Mucosa of stomach (tissue), 1 donor: ENCODE measurements at regions not wholly inside any gene's neighbourhood (a gene's known extent, or its start where the extent isn't known, plus 50 kb on each side); places are given as distances from the start of the nearest gene placed in this dataset.

ENCODE experiments used
- H3K27me3 ChIP-seq: one replicate; pipeline ENCODE4 v1.7.0; 2013; ENCODE audit warnings: mild to moderate bottlenecking, low read length; ENCODE audit not compliant: control insufficient read depth, insufficient read depth
- H3K36me3 ChIP-seq: one replicate; pipeline ENCODE4 v1.7.0; 2013; ENCODE audit warnings: low read length; ENCODE audit not compliant: control insufficient read depth, insufficient read depth
- H3K4me1 ChIP-seq: one replicate; pipeline ENCODE4 v1.7.0; 2013; ENCODE audit warnings: mild to moderate bottlenecking, low read length; ENCODE audit not compliant: control insufficient read depth, insufficient read depth
- H3K4me3 ChIP-seq: one replicate; pipeline ENCODE4 v1.7.0; 2013; ENCODE audit warnings: low read length
- H3K9ac ChIP-seq: one replicate; pipeline ENCODE4 v1.7.0; 2013; ENCODE audit warnings: mild to moderate bottlenecking, low read length, moderate library complexity
- H3K9me3 ChIP-seq: one replicate; pipeline ENCODE4 v1.7.0; 2013; ENCODE audit warnings: mild to moderate bottlenecking, low read length, moderate library complexity; ENCODE audit not compliant: control insufficient read depth
- donor health status: Pancreatic carcinoma.

GRCh38 chr1:238980053-238980452 is 406.3 kb upstream of the CHRM3 start:
- no peak overlapping the region for H3K4me3 ChIP-seq
- H3K9ac ChIP-seq, result no peak overlapping the region
- no peaks in the 10 kb centered on the region for H3K9me3 ChIP-seq
- no peaks in the 10 kb centered on the region for H3K4me1 ChIP-seq
- H3K27me3 ChIP-seq, result no peaks in the 10 kb centered on the region
- H3K36me3 ChIP-seq, result no peaks in the 10 kb centered on the region

- Histone ChIP-seq H3K4me3 (no peak overlapping the region), H3K36me3 (no peaks in the 10 kb centered on the region), H3K4me1 (no peaks in the 10 kb centered on the region), H3K9ac (no peak overlapping the region), H3K9me3 (no peaks in the 10 kb centered on the region), H3K27me3 (no peaks in the 10 kb centered on the region)
Observed at GRCh38 chr1:238964631-238965030, 421.7 kb upstream of the CHRM3 start.

- no peak overlapping the region for H3K9ac ChIP-seq
- no peaks in the 10 kb centered on the region for H3K36me3 ChIP-seq
- no peaks in the 10 kb centered on the region for H3K27me3 ChIP-seq
- no peaks in the 10 kb centered on the region for H3K9me3 ChIP-seq
- H3K4me3 ChIP-seq, result no peak overlapping the region
- H3K4me1 ChIP-seq, result no peaks in the 10 kb centered on the region
Observed at GRCh38 chr1:238962941-238963340, 423.4 kb upstream of the CHRM3 start.

- H3K27me3 ChIP-seq, result no peaks in the 10 kb centered on the region
- H3K4me3 ChIP-seq, result no peak overlapping the region
- no peaks in the 10 kb centered on the region for H3K36me3 ChIP-seq
- no peaks in the 10 kb centered on the region for H3K4me1 ChIP-seq
- no peaks in the 10 kb centered on the region for H3K9me3 ChIP-seq
- H3K9ac ChIP-seq, result no peak overlapping the region
Observed at GRCh38 chr1:238961790-238962189, 424.6 kb upstream of the CHRM3 start.

- H3K4me1 ChIP-seq, result no peaks in the 10 kb centered on the region
- no peaks in the 10 kb centered on the region for H3K27me3 ChIP-seq
- H3K9ac ChIP-seq, result no peak overlapping the region
- H3K9me3 ChIP-seq, result no peaks in the 10 kb centered on the region
- H3K4me3 ChIP-seq, result no peak overlapping the region
- no peaks in the 10 kb centered on the region for H3K36me3 ChIP-seq
Observed at GRCh38 chr1:238960071-238960470, 426.3 kb upstream of the CHRM3 start.

GRCh38 chr1:238955934-238956333 is 430.4 kb upstream of the CHRM3 start:
- H3K9ac ChIP-seq, result no peak overlapping the region
- no peaks in the 10 kb centered on the region for H3K9me3 ChIP-seq
- H3K27me3 ChIP-seq, result no peaks in the 10 kb centered on the region
- H3K36me3 ChIP-seq, result no peaks in the 10 kb centered on the region
- no peaks in the 10 kb centered on the region for H3K4me1 ChIP-seq
- no peak overlapping the region for H3K4me3 ChIP-seq

GRCh38 chr1:238954865-238955264 is 431.5 kb upstream of the CHRM3 start:
- Histone ChIP-seq H3K9me3 (no peaks in the 10 kb centered on the region), H3K4me3 (no peak overlapping the region), H3K27me3 (no peaks in the 10 kb centered on the region), H3K9ac (no peak overlapping the region), H3K36me3 (no peaks in the 10 kb centered on the region), H3K4me1 (no peaks in the 10 kb centered on the region)

- Histone ChIP-seq H3K9me3 (no peaks in the 10 kb centered on the region), H3K36me3 (no peaks in the 10 kb centered on the region), H3K9ac (no peak overlapping the region), H3K27me3 (no peaks in the 10 kb centered on the region), H3K4me3 (no peak overlapping the region), H3K4me1 (no peaks in the 10 kb centered on the region)
Observed at GRCh38 chr1:238953448-238954010, 432.8 kb upstream of the CHRM3 start.

- Histone ChIP-seq H3K4me1 (no peaks in the 10 kb centered on the region), H3K9ac (no peak overlapping the region), H3K4me3 (no peak overlapping the region), H3K36me3 (no peaks in the 10 kb centered on the region), H3K27me3 (no peaks in the 10 kb centered on the region), H3K9me3 (no peaks in the 10 kb centered on the region)
Observed at GRCh38 chr1:238951809-238952208, 434.6 kb upstream of the CHRM3 start.

- Histone ChIP-seq H3K27me3 (no peaks in the 10 kb centered on the region), H3K4me3 (no peak overlapping the region), H3K36me3 (no peaks in the 10 kb centered on the region), H3K9me3 (no peaks in the 10 kb centered on the region), H3K9ac (no peak overlapping the region), H3K4me1 (no peaks in the 10 kb centered on the region)
Observed at GRCh38 chr1:238950784-238951183, 435.6 kb upstream of the CHRM3 start.

- Histone ChIP-seq H3K9me3 (no peaks in the 10 kb centered on the region), H3K36me3 (no peaks in the 10 kb centered on the region), H3K4me3 (no peak overlapping the region), H3K27me3 (no peaks in the 10 kb centered on the region), H3K9ac (no peak overlapping the region), H3K4me1 (no peaks in the 10 kb centered on the region)
Observed at GRCh38 chr1:238950017-238950416, 436.4 kb upstream of the CHRM3 start.

- Histone ChIP-seq H3K36me3 (no peaks in the 10 kb centered on the region), H3K27me3 (no peaks in the 10 kb centered on the region), H3K9me3 (no peaks in the 10 kb centered on the region), H3K4me1 (no peaks in the 10 kb centered on the region), H3K9ac (no peak overlapping the region), H3K4me3 (no peak overlapping the region)
Observed at GRCh38 chr1:238944028-238944427, 442.3 kb upstream of the CHRM3 start.

GRCh38 chr1:238927899-238928298 is 458.5 kb upstream of the CHRM3 start:
- Histone ChIP-seq H3K9ac (no peak overlapping the region), H3K4me3 (no peak overlapping the region), H3K4me1 (no peaks in the 10 kb centered on the region), H3K36me3 (no peaks in the 10 kb centered on the region), H3K27me3 (no peaks in the 10 kb centered on the region), H3K9me3 (no peaks in the 10 kb centered on the region)
